ENCODE measurements at regions not wholly inside any gene's neighbourhood (a gene's known extent, or its start where the extent isn't known, plus 50 kb on each side); places are given as distances from the start of the nearest gene placed in this dataset.

GRCh38 chr10:25661632-25662031 lies 272.4 kb upstream of the MYO3A start:
- no peak for DNase-seq (ENCODE audit: low spot score)

GRCh38 chr10:25666276-25666675 lies 267.8 kb upstream of the MYO3A start:
- DNase-seq (ENCODE audit: low spot score), result no peak

- DNase-seq (ENCODE audit: low spot score), result no peak
Observed at GRCh38 chr10:25675204-25675603, 258.8 kb upstream of the MYO3A start.

GRCh38 chr10:25675615-25676014 lies 258.4 kb upstream of the MYO3A start:
- DNase-seq (ENCODE audit: low spot score), result no peak

- DNase-seq (ENCODE audit: low spot score), result no peak
Observed at GRCh38 chr10:25678220-25678619, 255.8 kb upstream of the MYO3A start.

- DNase-seq (ENCODE audit: low spot score), result no peak
Observed at GRCh38 chr10:25678666-25679065, 255.4 kb upstream of the MYO3A start.

GRCh38 chr10:25682203-25682851 lies 251.7 kb upstream of the MYO3A start:
- DNase-seq (ENCODE audit: low spot score), result no peak

- DNase-seq (ENCODE audit: low spot score), result no peak
Observed at GRCh38 chr10:25683344-25683743, 250.7 kb upstream of the MYO3A start.

- DNase-seq (ENCODE audit: low spot score), result no peak
Observed at GRCh38 chr10:25687521-25687920, 246.5 kb upstream of the MYO3A start.

GRCh38 chr10:25689346-25690100 lies 244.5 kb upstream of the MYO3A start:
- no peak for DNase-seq (ENCODE audit: low spot score)

GRCh38 chr10:25692761-25693160 lies 241.3 kb upstream of the MYO3A start:
- DNase-seq (ENCODE audit: low spot score), result no peak

GRCh38 chr10:25694206-25694933 lies 239.7 kb upstream of the MYO3A start:
- DNase-seq (ENCODE audit: low spot score), result no peak

GRCh38 chr10:25694971-25695370 lies 239.1 kb upstream of the MYO3A start:
- no peak for DNase-seq (ENCODE audit: low spot score)

GRCh38 chr10:25695586-25695985 lies 238.4 kb upstream of the MYO3A start:
- no peak for DNase-seq (ENCODE audit: low spot score)

GRCh38 chr10:25696013-25696708 lies 237.9 kb upstream of the MYO3A start:
- no peak for DNase-seq (ENCODE audit: low spot score)

GRCh38 chr10:25697412-25697811 lies 236.6 kb upstream of the MYO3A start:
- DNase-seq (ENCODE audit: low spot score), result no peak

GRCh38 chr10:25698638-25699037 lies 235.4 kb upstream of the MYO3A start:
- DNase-seq (ENCODE audit: low spot score), result no peak

- DNase-seq (ENCODE audit: low spot score), result no peak
Observed at GRCh38 chr10:25699631-25700030, 234.4 kb upstream of the MYO3A start.

- no peak for DNase-seq (ENCODE audit: low spot score)
Observed at GRCh38 chr10:25701652-25702051, 232.4 kb upstream of the MYO3A start.

- DNase-seq (ENCODE audit: low spot score), result no peak
Observed at GRCh38 chr10:25704622-25705021, 229.4 kb upstream of the MYO3A start.

GRCh38 chr10:25707572-25707971 lies 226.5 kb upstream of the MYO3A start:
- DNase-seq (ENCODE audit: low spot score), result no peak

GRCh38 chr10:25707976-25708671 lies 225.9 kb upstream of the MYO3A start:
- DNase-seq (ENCODE audit: low spot score), result no peak
